ENCODE measurements at regions not wholly inside any gene's neighbourhood (a gene's known extent, or its start where the extent isn't known, plus 50 kb on each side); places are given as distances from the start of the nearest gene placed in this dataset.

DNA sequence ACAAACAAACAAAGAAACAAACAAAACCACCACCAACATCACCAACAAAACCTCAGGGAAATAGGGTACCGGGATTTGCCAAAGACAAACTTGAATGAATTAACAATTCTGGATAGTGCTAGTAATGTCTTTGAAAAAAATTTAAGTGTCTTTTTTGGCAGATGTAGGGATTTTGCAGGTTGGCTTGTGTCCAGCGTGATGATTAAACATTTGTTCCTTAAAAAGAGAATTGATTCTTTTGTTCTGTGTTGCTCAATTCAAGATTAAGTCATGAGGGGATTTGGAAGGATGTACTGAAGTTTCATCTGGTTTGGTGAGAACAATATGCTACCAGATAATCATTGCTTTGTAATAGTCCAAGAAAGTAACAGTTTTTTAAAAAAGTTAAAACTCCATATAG is 125.1 kb upstream of the HS3ST5 start:
- TF ChIP-seq, protein P1, sequence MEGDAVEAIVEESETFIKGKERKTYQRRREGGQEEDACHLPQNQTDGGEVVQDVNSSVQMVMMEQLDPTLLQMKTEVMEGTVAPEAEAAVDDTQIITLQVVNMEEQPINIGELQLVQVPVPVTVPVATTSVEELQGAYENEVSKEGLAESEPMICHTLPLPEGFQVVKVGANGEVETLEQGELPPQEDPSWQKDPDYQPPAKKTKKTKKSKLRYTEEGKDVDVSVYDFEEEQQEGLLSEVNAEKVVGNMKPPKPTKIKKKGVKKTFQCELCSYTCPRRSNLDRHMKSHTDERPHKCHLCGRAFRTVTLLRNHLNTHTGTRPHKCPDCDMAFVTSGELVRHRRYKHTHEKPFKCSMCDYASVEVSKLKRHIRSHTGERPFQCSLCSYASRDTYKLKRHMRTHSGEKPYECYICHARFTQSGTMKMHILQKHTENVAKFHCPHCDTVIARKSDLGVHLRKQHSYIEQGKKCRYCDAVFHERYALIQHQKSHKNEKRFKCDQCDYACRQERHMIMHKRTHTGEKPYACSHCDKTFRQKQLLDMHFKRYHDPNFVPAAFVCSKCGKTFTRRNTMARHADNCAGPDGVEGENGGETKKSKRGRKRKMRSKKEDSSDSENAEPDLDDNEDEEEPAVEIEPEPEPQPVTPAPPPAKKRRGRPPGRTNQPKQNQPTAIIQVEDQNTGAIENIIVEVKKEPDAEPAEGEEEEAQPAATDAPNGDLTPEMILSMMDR (IDR thresholded peaks at IDR 0.05; ENCODE audit: insufficient read depth, low read depth, low read length, missing control alignments), result no peak
- no peak overlapping the region for H3K4me3 ChIP-seq (ENCODE audit: low read length)
- no peak for DNase-seq (ENCODE audit: low read depth)

DNA sequence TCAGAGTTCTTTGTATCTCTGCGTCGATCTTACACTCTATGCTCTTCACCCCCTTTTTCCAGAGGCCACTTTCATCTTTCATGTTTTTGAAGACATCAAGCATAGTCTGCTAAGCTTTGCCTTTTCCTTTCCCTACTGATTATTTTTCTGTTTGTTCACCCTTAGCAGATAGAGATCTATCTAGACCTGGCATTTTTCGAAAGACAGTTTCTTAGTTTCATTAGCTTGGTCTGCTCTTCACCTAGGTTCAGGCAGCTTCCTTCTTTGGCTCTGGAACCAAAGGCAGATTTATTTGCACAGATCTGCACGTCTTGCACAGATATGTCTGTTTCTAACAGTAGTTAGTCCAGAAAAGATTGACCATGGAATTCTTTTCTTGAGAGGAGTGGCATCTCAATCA is 122.7 kb upstream of the HS3ST5 start:
- TF ChIP-seq, protein P1 (IDR thresholded peaks at IDR 0.05; ENCODE audit: insufficient read depth, low read depth, low read length, missing control alignments), result no peak
- DNase-seq (ENCODE audit: low read depth), result no peak
- H3K4me3 ChIP-seq (ENCODE audit: low read length), result no peak overlapping the region

DNA sequence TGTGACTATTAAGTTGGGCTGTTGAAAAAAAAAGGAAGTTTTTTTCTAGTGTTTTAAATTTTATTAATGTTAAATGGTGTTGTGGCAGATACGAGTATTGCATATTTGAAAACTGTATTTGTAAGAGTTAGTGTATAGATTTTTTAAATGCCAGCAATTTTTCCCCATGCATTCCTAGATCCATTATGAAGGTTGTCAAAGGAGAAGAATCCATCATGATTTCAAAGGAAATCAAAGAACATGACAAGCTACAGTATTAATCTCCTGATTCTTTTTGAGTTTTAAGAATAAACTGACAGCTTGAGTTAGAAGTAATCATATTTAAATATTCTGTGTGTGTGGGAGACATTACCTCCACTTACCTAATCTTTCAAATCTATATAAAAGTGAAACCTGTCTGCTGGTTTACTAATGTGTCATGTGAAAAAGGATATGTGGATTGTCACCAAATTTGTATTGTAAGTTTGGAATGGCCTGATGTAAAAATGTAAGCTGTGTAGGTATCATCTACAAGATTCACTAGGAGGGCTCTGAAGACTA is 111.0 kb upstream of the HS3ST5 start:
- H3K4me3 ChIP-seq (ENCODE audit: low read length), result no peak overlapping the region
- TF ChIP-seq, protein P1 (IDR thresholded peaks at IDR 0.05; ENCODE audit: insufficient read depth, low read depth, low read length, missing control alignments), result no peak
- no peak for DNase-seq (ENCODE audit: low read depth)

DNA sequence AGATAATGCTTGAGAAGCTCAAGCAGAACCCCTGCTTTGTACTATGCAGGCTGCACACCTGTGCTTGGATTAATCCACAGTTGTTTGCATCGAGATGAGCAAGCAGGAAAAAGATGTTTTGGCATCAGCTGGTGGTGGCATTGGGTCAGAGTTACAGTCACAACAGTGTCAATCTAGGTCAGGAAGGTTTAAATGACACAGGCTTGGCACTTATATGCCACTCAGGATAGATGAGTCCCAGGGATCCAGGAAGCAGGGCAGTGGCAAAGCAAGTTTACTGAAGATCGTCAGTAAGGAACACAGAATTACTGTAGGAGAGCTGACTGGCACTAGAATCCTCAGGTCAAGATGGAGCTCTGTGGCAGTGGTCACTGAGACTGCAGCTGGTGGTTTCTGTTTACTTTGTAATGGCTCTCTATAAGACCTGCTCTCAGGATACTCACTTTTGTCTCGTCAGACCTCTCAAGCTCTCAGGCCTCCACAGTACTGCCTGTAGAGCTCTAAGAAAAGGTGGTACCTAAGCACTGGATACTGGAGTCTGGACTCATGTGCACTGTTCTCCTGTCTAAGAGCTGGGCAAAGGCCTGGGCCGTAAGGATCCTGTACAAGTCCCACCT is 110.1 kb upstream of the HS3ST5 start:
- TF ChIP-seq, protein P1 (IDR thresholded peaks at IDR 0.05; ENCODE audit: insufficient read depth, low read depth, low read length, missing control alignments), result no peak
- H3K4me3 ChIP-seq (ENCODE audit: low read length), result no peak overlapping the region
- no peak for DNase-seq (ENCODE audit: low read depth)

DNA sequence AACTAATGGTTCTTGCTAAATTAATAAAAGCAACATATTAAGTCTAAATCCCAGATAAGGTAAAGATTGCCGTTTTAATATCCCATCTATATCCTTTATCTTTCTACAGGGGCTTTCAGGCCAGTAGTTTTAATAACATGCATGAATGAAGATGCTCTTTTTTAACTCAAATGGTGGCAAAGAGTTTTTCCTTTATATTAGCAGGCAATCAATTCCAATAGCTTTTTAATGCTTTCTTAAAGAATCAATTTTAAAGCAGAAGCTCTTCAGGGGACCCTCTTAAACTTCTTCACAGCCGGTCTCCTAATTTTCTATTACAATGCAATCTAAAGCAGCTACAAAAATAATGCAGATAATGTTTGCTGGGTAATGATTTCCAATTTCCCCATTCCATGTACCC is 107.8 kb upstream of the HS3ST5 start:
- no peak for DNase-seq (ENCODE audit: low read depth)
- no peak overlapping the region for H3K4me3 ChIP-seq (ENCODE audit: low read length)
- TF ChIP-seq, protein P1 (IDR thresholded peaks at IDR 0.05; ENCODE audit: insufficient read depth, low read depth, low read length, missing control alignments), result no peak

DNA sequence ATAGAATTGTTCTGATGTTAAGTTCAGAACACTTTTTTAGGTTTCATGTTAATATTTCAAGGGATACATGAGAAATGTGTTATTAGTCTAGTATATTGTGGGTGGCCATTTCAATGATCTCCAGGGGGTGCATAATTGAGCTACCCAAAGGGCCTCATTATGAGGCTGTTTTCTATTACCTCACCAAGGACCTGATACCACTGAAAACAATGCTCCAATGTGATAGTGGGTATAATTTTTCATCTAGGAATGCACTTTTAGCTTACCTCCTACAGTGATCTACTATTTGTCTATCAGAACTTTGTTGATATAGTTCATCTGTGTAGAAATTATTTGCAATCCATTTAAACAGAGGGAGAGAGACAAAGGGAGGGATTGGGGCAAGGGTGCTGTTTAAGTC is 106.8 kb upstream of the HS3ST5 start:
- TF ChIP-seq, protein P1 (IDR thresholded peaks at IDR 0.05; ENCODE audit: insufficient read depth, low read depth, low read length, missing control alignments), result no peak
- DNase-seq (ENCODE audit: low read depth), result no peak
- H3K4me3 ChIP-seq (ENCODE audit: low read length), result no peak overlapping the region

DNA sequence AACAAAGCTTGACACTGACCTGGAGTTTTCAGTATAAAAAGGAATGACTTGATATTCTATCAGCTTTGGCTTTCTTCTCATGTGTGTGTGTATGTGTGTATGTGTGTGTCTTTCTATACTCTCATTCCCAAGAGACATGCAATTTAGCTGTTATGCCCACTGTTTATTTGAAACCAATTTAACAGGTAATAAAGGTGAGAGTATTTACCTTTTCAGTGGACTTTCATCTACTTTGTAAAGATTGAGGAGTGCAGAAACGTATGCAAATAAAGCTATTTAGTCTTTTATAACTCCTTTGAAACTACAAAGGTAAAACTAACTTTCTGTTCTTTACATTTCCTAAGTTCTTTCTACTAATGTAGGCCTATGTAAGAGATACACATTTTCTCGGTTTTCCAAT is 103.5 kb upstream of the HS3ST5 start:
- DNase-seq (ENCODE audit: low read depth), result no peak
- TF ChIP-seq, protein P1 (IDR thresholded peaks at IDR 0.05; ENCODE audit: insufficient read depth, low read depth, low read length, missing control alignments), result no peak
- no peak overlapping the region for H3K4me3 ChIP-seq (ENCODE audit: low read length)
